ENCODE measurements at regions not wholly inside any gene's neighbourhood (a gene's known extent, or its start where the extent isn't known, plus 50 kb on each side); places are given as distances from the start of the nearest gene placed in this dataset.
"Not testable (repeated sequence)": the region's sequence is repeated elsewhere in the genome, so short reads cannot be mapped to it uniquely, and the experiment has no call there.

GRCh38 chr9:75378036-75378435 lies 289.7 kb downstream of the OSTF1 start:
- Histone ChIP-seq H3K36me3 (ENCODE audit: insufficient read depth, low read length) (peaks cover 8% of the 10 kb centered on the region; the same call in 1 of the 2 replicates), H3K4me3 (no peak overlapping the region), H3K9me3 (ENCODE audit: low read depth, low read length) (no peaks in the 10 kb centered on the region), H3K9ac (ENCODE audit: insufficient read length) (no peak overlapping the region), H3K27ac (no peak overlapping the region)
- no peak for TF ChIP-seq FOXP2 (optimal IDR thresholded peaks at IDR 0.05; ENCODE audit: control extremely low read depth, extremely low read length, insufficient read depth)
- no peak for TF ChIP-seq EZH2 (IDR thresholded peaks at IDR 0.05)
- TF ChIP-seq POLR2AphosphoS5 (IDR thresholded peaks at IDR 0.05; ENCODE audit: borderline replicate concordance, low read depth, low read length) = no peak
- DNase-seq (ENCODE audit: low read depth, low spot score) = no peak

GRCh38 chr9:75378926-75379325 lies 290.6 kb downstream of the OSTF1 start:
- peaks cover 1% of the 10 kb centered on the region; the same call in 1 of the 2 replicates for H3K9me3 ChIP-seq (ENCODE audit: low read depth, low read length)
- H3K27ac ChIP-seq = no peak overlapping the region
- TF ChIP-seq FOXP2 (optimal IDR thresholded peaks at IDR 0.05; ENCODE audit: control extremely low read depth, extremely low read length, insufficient read depth) (no peak), EZH2 (IDR thresholded peaks at IDR 0.05) (no peak), POLR2AphosphoS5 (IDR thresholded peaks at IDR 0.05; ENCODE audit: borderline replicate concordance, low read depth, low read length) (no peak)
- H3K4me3 ChIP-seq = no peak overlapping the region
- H3K9ac ChIP-seq (ENCODE audit: insufficient read length) = no peak overlapping the region
- DNase-seq (ENCODE audit: low read depth, low spot score) = no peak
- peaks cover 9% of the 10 kb centered on the region; the same call in 1 of the 2 replicates for H3K36me3 ChIP-seq (ENCODE audit: insufficient read depth, low read length)

DNA sequence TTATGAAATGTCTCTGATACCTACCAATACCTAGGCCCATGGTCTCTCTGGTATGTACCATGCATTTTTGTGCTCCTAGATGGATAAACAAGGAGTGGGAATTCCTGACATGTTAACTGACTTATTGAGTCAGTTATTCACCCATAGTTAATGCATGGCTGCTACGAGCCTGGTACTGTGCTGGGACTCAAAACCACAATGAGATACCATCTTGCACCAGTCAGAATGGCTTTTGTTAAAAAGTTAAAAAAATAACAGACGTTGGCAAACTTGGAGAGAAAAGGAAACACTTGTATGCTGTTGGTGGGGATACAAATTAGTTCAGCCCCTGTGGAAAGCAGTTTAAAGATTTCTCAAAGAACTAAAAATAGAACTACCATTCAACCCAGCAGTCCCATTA lies 293.8 kb downstream of the OSTF1 start:
- peak overlapping the region; percentile 53 for H3K9ac ChIP-seq (ENCODE audit: insufficient read length)
- peak; percentile 77 for DNase-seq (ENCODE audit: low read depth, low spot score)
- H3K27ac ChIP-seq = peak overlapping the region; percentile 100
- peaks cover 21% of the 10 kb centered on the region for H3K9me3 ChIP-seq (ENCODE audit: low read depth, low read length)
- peaks cover 31% of the 10 kb centered on the region; the same call in 1 of the 2 replicates for H3K36me3 ChIP-seq (ENCODE audit: insufficient read depth, low read length)
- H3K4me3 ChIP-seq = peak overlapping the region; percentile 41; the same call in 1 of the 2 replicates
- no peak for TF ChIP-seq POLR2AphosphoS5 (IDR thresholded peaks at IDR 0.05; ENCODE audit: borderline replicate concordance, low read depth, low read length)
- TF ChIP-seq FOXP2 (optimal IDR thresholded peaks at IDR 0.05; ENCODE audit: control extremely low read depth, extremely low read length, insufficient read depth) = no peak
- no peak for TF ChIP-seq EZH2 (IDR thresholded peaks at IDR 0.05)

GRCh38 chr9:75383420-75384034 lies 295.2 kb downstream of the OSTF1 start:
- peaks cover 21% of the 10 kb centered on the region for H3K9me3 ChIP-seq (ENCODE audit: low read depth, low read length)
- not testable (repeated sequence) for DNase-seq (ENCODE audit: low read depth, low spot score)
- peak overlapping the region; percentile 61 for H3K4me3 ChIP-seq
- H3K9ac ChIP-seq (ENCODE audit: insufficient read length) = peak overlapping the region; percentile 58
- H3K36me3 ChIP-seq (ENCODE audit: insufficient read depth, low read length) = peaks cover 31% of the 10 kb centered on the region; the same call in 1 of the 2 replicates
- peak overlapping the region; percentile 100 for H3K27ac ChIP-seq
- TF ChIP-seq POLR2AphosphoS5 (IDR thresholded peaks at IDR 0.05; ENCODE audit: borderline replicate concordance, low read depth, low read length) = peak; percentile 21; the same call in 1 of the 2 replicates

DNA sequence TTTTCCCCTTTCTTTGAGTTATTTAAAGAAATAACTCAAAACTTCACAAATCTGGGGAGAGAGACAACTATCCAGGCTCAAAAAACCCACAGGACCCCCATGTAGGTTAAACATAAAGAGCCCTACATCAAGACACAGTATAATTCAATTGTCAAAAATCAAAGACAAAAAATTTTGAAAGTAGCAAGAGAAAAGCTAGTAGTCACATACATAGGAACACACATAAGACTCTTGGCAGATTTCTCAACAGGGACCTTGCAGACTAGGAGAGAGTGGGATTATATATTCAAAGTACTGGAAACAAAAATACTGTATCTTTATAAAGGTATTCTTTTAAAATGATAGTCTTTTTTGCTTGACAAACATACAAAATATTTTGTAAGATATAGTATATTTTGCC lies 296.9 kb downstream of the OSTF1 start:
- H3K9ac ChIP-seq (ENCODE audit: insufficient read length) = no peak overlapping the region

DNA sequence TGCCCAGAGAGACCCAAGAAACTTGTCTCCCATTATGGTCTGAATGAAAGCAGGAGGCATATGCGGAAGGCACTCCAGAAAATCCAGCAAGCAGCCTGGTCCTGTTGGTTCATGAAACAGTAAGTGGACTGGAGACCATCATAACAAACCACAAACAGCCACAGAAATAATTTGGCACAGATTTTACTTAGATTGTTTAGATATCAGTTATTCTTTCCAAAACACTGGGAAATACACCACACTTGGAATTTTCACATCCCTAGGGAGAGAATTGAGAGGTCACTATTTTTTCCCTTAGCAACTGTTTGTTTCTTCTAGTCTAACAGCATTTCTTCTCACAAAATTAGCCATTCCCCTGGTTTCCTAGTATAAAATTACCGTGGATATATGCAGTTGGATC lies 300.8 kb downstream of the OSTF1 start:
- Histone ChIP-seq H3K4me3 (no peak overlapping the region), H3K9ac (ENCODE audit: insufficient read length) (no peak overlapping the region), H3K9me3 (ENCODE audit: low read depth, low read length) (peaks cover 18% of the 10 kb centered on the region), H3K27ac (no peak overlapping the region), H3K36me3 (ENCODE audit: insufficient read depth, low read length) (peaks cover 27% of the 10 kb centered on the region; the same call in 1 of the 2 replicates)
- TF ChIP-seq FOXP2 (optimal IDR thresholded peaks at IDR 0.05; ENCODE audit: control extremely low read depth, extremely low read length, insufficient read depth) (no peak), EZH2 (IDR thresholded peaks at IDR 0.05) (no peak), POLR2AphosphoS5 (IDR thresholded peaks at IDR 0.05; ENCODE audit: borderline replicate concordance, low read depth, low read length) (no peak)
- no peak for DNase-seq (ENCODE audit: low read depth, low spot score)

More for the DNA sequence above, 296.9 kb downstream of the OSTF1 start:
- DNase-seq (ENCODE audit: low read depth, low spot score) = no peak
- no peak overlapping the region for H3K4me3 ChIP-seq
- peaks cover 23% of the 10 kb centered on the region; the same call in 1 of the 2 replicates for H3K36me3 ChIP-seq (ENCODE audit: insufficient read depth, low read length)
- H3K27ac ChIP-seq = peak overlapping the region; percentile 100
- peaks cover 21% of the 10 kb centered on the region for H3K9me3 ChIP-seq (ENCODE audit: low read depth, low read length)
- TF ChIP-seq EZH2 (IDR thresholded peaks at IDR 0.05) (no peak), POLR2AphosphoS5 (IDR thresholded peaks at IDR 0.05; ENCODE audit: borderline replicate concordance, low read depth, low read length) (no peak), FOXP2 (optimal IDR thresholded peaks at IDR 0.05; ENCODE audit: control extremely low read depth, extremely low read length, insufficient read depth) (no peak)

DNA sequence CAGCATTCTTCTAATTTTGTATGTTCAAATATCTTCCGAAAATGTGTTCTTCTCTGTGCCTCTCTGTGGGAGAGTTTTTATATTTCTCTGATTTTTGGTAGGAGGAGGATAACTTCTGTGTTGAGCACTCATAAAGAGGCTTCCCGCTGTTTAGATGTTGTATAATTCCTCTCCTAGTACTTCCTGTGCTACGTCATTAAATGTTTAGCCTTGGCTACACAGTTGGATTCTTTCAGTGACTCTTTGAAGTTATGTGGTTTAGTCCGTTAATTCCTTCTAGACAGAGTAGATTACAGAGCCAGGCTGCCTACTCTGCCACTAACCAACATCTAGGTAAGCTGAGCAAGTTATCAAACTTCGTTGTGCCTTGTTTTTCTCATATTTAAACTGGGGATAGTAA lies 302.6 kb downstream of the OSTF1 start:
- Histone ChIP-seq H3K27ac (peak overlapping the region; percentile 99), H3K9me3 (ENCODE audit: low read depth, low read length) (peaks cover 5% of the 10 kb centered on the region; the same call in 1 of the 2 replicates), H3K36me3 (ENCODE audit: insufficient read depth, low read length) (peaks cover 15% of the 10 kb centered on the region; the same call in 1 of the 2 replicates), H3K9ac (ENCODE audit: insufficient read length) (peak overlapping the region; percentile 79), H3K4me3 (peak overlapping the region; percentile 68)
- no peak for TF ChIP-seq FOXP2 (optimal IDR thresholded peaks at IDR 0.05; ENCODE audit: control extremely low read depth, extremely low read length, insufficient read depth)
- peak; percentile 42; the same call in 1 of the 2 replicates for TF ChIP-seq POLR2AphosphoS5 (IDR thresholded peaks at IDR 0.05; ENCODE audit: borderline replicate concordance, low read depth, low read length)
- no peak for TF ChIP-seq EZH2 (IDR thresholded peaks at IDR 0.05)
- DNase-seq (ENCODE audit: low read depth, low spot score) = peak; percentile 98

GRCh38 chr9:75391497-75391896 lies 303.2 kb downstream of the OSTF1 start:
- Histone ChIP-seq H3K9me3 (ENCODE audit: low read depth, low read length) (no peaks in the 10 kb centered on the region; the same call in 1 of the 2 replicates), H3K36me3 (ENCODE audit: insufficient read depth, low read length) (peaks cover 9% of the 10 kb centered on the region; the same call in 1 of the 2 replicates), H3K27ac (peak overlapping the region; percentile 99), H3K4me3 (peak overlapping the region; percentile 68), H3K9ac (ENCODE audit: insufficient read length) (peak overlapping the region; percentile 39)
- no peak for DNase-seq (ENCODE audit: low read depth, low spot score)
- no peak for TF ChIP-seq FOXP2 (optimal IDR thresholded peaks at IDR 0.05; ENCODE audit: control extremely low read depth, extremely low read length, insufficient read depth)
- no peak for TF ChIP-seq POLR2AphosphoS5 (IDR thresholded peaks at IDR 0.05; ENCODE audit: borderline replicate concordance, low read depth, low read length)
- TF ChIP-seq EZH2 (IDR thresholded peaks at IDR 0.05) = no peak
